Right cardiac atrium (tissue), 5 donors: ENCODE measurements at regions not wholly inside any gene's neighbourhood (a gene's known extent, or its start where the extent isn't known, plus 50 kb on each side); places are given as distances from the start of the nearest gene placed in this dataset.
"Not testable (repeated sequence)": the region's sequence is repeated elsewhere in the genome, so short reads cannot be mapped to it uniquely, and the experiment has no call there.

Source experiments
- ATAC-seq, 2 donors: fragments of 200-7000 bp; cut with Tn5 transposase; one replicate each; pipeline versions ENCODE4 v1.8.0 to v1.9.1; 2020; ENCODE audit warnings: moderate library complexity in 2 of 2, mild to moderate bottlenecking in 1 of 2
- DNase-seq, 3 donors: peaks; one replicate each; pipeline ENCODE4 v3.0.0-alpha.2; 2020
- H3K27ac ChIP-seq: one replicate; pipeline ENCODE4 v1.5.1; 2013; ENCODE audit warnings: mild to moderate bottlenecking, low read length, control low read depth, moderate library complexity
- H3K27me3 ChIP-seq: one replicate; pipeline ENCODE4 v1.6.1; 2013; ENCODE audit not compliant: control insufficient read depth, insufficient read depth
- H3K4me1 ChIP-seq: one replicate; pipeline ENCODE4 v1.6.1; 2013; ENCODE audit warnings: low read length; ENCODE audit not compliant: control insufficient read depth, insufficient read depth
- H3K4me3 ChIP-seq: one replicate; pipeline ENCODE4 v1.5.1; 2013; ENCODE audit warnings: low read length, control low read depth
- H3K9me3 ChIP-seq: one replicate; pipeline ENCODE4 v1.6.1; 2013; ENCODE audit warnings: low read length; ENCODE audit not compliant: control insufficient read depth
- WGBS: extraction: QIAGEN DNeasy Blood & Tissue Kit; methylation state at CpG from one replicate; pipeline ENCODE4 v1.1.7; 2013; 5-methylcytosine and 5-hydroxymethylcytosine counted together
- intact Hi-C, 4 donors: fragments of 100-400 bp; cut with DNase I; formaldehyde crosslinking; loops; one replicate each; pipeline versions ENCODE4 v1.11.0 to v1.14.0; 2022 to 2023
- donor health status: healthy with polysubstance abuse.
- donor health status: DM: no; HTN: yes; CAD: no.
- donor health status: DM: no; HTN: no; CAD: no.
- donor health status: DM: no; HTN: yes; CAD: no; lungs with severe emphysema.
- donor health status: DM: yes; HTN: yes; CAD: no.

- ATAC-seq, result not testable (repeated sequence)
These were observed 502.8 kb downstream of the TFAP2B start for GRCh38 chr6:51321477-51321876.

GRCh38 chr6:51322505-51322904, 503.8 kb downstream of the TFAP2B start:
- no peak for ATAC-seq
- Histone ChIP-seq H3K4me3 (no peak overlapping the region), H3K27me3 (no peaks in the 10 kb centered on the region), H3K27ac (no peak overlapping the region), H3K9me3 (no peaks in the 10 kb centered on the region), H3K4me1 (no peaks in the 10 kb centered on the region)
- DNase-seq, result no peak
- intact Hi-C loops, result no loop called here

More at GRCh38 chr6:51321477-51321876, 502.8 kb downstream of the TFAP2B start:
- H3K4me3 ChIP-seq, H3K27me3 ChIP-seq, H3K9me3 ChIP-seq, H3K27ac ChIP-seq, intact Hi-C loops, DNase-seq, H3K4me1 ChIP-seq: not testable (repeated sequence)
- WGBS, result 74% methylated on average over 3 of the region's 3 CpGs

GRCh38 chr6:51323056-51323455, 504.4 kb downstream of the TFAP2B start:
- no peaks in the 10 kb centered on the region for H3K9me3 ChIP-seq
- ATAC-seq (no peak), DNase-seq (no peak)
- 22% methylated on average over 1 of the region's 1 CpG for WGBS
- H3K4me1 ChIP-seq, result no peaks in the 10 kb centered on the region
- intact Hi-C loops, result no loop called here
- H3K4me3 ChIP-seq, result no peak overlapping the region
- H3K27me3 ChIP-seq, result no peaks in the 10 kb centered on the region
- no peak overlapping the region for H3K27ac ChIP-seq

- no peaks in the 10 kb centered on the region for H3K27me3 ChIP-seq
- no peak for ATAC-seq
- H3K4me1 ChIP-seq, result no peaks in the 10 kb centered on the region
- intact Hi-C loops, result no loop called here
- WGBS, result 78% methylated on average over 1 of the region's 1 CpG
- H3K27ac ChIP-seq, result no peak overlapping the region
- no peak overlapping the region for H3K4me3 ChIP-seq
- DNase-seq, result no peak
- H3K9me3 ChIP-seq, result no peaks in the 10 kb centered on the region
These were observed 512.3 kb downstream of the TFAP2B start for GRCh38 chr6:51330971-51331370.

- H3K27ac ChIP-seq, result no peak overlapping the region
- no peaks in the 10 kb centered on the region for H3K9me3 ChIP-seq
- H3K27me3 ChIP-seq, result no peaks in the 10 kb centered on the region
- ATAC-seq (no peak), DNase-seq (no peak)
- WGBS, result 77% methylated on average over 2 of the region's 2 CpGs
- no peak overlapping the region for H3K4me3 ChIP-seq
- intact Hi-C loops, result no loop called here
- H3K4me1 ChIP-seq, result no peaks in the 10 kb centered on the region
These were observed 516.9 kb downstream of the TFAP2B start for GRCh38 chr6:51335543-51335942.

GRCh38 chr6:51336185-51336584, 517.5 kb downstream of the TFAP2B start:
- Histone ChIP-seq H3K27ac (no peak overlapping the region), H3K27me3 (no peaks in the 10 kb centered on the region), H3K9me3 (no peaks in the 10 kb centered on the region), H3K4me3 (no peak overlapping the region), H3K4me1 (no peaks in the 10 kb centered on the region)
- DNase-seq, result no peak
- 42% methylated on average over 4 of the region's 4 CpGs for WGBS
- intact Hi-C loops, result no loop called here
- no peak for ATAC-seq

GRCh38 chr6:51337277-51337676, 518.6 kb downstream of the TFAP2B start:
- no peaks in the 10 kb centered on the region for H3K4me1 ChIP-seq
- WGBS, result 64% methylated on average over 3 of the region's 3 CpGs
- H3K4me3 ChIP-seq, result no peak overlapping the region
- no peak overlapping the region for H3K27ac ChIP-seq
- DNase-seq (no peak), ATAC-seq (no peak)
- no peaks in the 10 kb centered on the region for H3K9me3 ChIP-seq
- H3K27me3 ChIP-seq, result no peaks in the 10 kb centered on the region
- intact Hi-C loops, result no loop called here

GRCh38 chr6:51339108-51339507, 520.4 kb downstream of the TFAP2B start:
- DNase-seq (no peak), ATAC-seq (no peak)
- Histone ChIP-seq H3K27ac (no peak overlapping the region), H3K4me3 (no peak overlapping the region), H3K4me1 (no peaks in the 10 kb centered on the region), H3K27me3 (no peaks in the 10 kb centered on the region), H3K9me3 (no peaks in the 10 kb centered on the region)
- WGBS, result 35% methylated on average over 3 of the region's 3 CpGs
- intact Hi-C loops, result no loop called here

- WGBS, result 34% methylated on average over 5 of the region's 5 CpGs
- H3K4me1 ChIP-seq, result no peaks in the 10 kb centered on the region
- H3K27ac ChIP-seq, result no peak overlapping the region
- DNase-seq (no peak), ATAC-seq (no peak)
- no peak overlapping the region for H3K4me3 ChIP-seq
- no peaks in the 10 kb centered on the region for H3K27me3 ChIP-seq
- intact Hi-C loops, result no loop called here
- no peaks in the 10 kb centered on the region for H3K9me3 ChIP-seq
These were observed 521.1 kb downstream of the TFAP2B start for GRCh38 chr6:51339728-51340127.

GRCh38 chr6:51342393-51342792, 523.7 kb downstream of the TFAP2B start:
- H3K9me3 ChIP-seq, result no peaks in the 10 kb centered on the region
- 79% methylated on average over 6 of the region's 6 CpGs for WGBS
- no peak overlapping the region for H3K27ac ChIP-seq
- no peak overlapping the region for H3K4me3 ChIP-seq
- intact Hi-C loops, result no loop called here
- DNase-seq (no peak), ATAC-seq (no peak)
- no peaks in the 10 kb centered on the region for H3K4me1 ChIP-seq
- H3K27me3 ChIP-seq, result no peaks in the 10 kb centered on the region

GRCh38 chr6:51349857-51350256, 531.2 kb downstream of the TFAP2B start:
- intact Hi-C loops, result no loop called here
- 82% methylated on average over 4 of the region's 4 CpGs for WGBS
- no peaks in the 10 kb centered on the region for H3K9me3 ChIP-seq
- H3K4me1 ChIP-seq, result no peaks in the 10 kb centered on the region
- DNase-seq (no peak), ATAC-seq (no peak)
- H3K27me3 ChIP-seq, result no peaks in the 10 kb centered on the region
- no peak overlapping the region for H3K4me3 ChIP-seq
- no peak overlapping the region for H3K27ac ChIP-seq

GRCh38 chr6:51350308-51350904, 531.7 kb downstream of the TFAP2B start:
- 79% methylated on average over 2 of the region's 2 CpGs for WGBS
- DNase-seq, result no peak
- Histone ChIP-seq H3K4me3 (no peak overlapping the region), H3K27ac (no peak overlapping the region), H3K9me3 (no peaks in the 10 kb centered on the region), H3K27me3 (no peaks in the 10 kb centered on the region), H3K4me1 (no peaks in the 10 kb centered on the region)
- intact Hi-C loops, result no loop called here
- no peak for ATAC-seq
